ENCODE measurements at regions not wholly inside any gene's neighbourhood (a gene's known extent, or its start where the extent isn't known, plus 50 kb on each side); places are given as distances from the start of the nearest gene placed in this dataset.

- POLR2A ChIA-PET (ENCODE audit: unreplicated experiment) = no interaction called here
- TF ChIP-seq CEBPB (IDR thresholded peaks at IDR 0.05; ENCODE audit: low read depth, low read length) = no peak
- TF ChIP-seq FOS (IDR thresholded peaks at IDR 0.05; ENCODE audit: low read depth, low read length) = no peak
- TF ChIP-seq CTCF (conservative IDR thresholded peaks at IDR 0.05; ENCODE audit: low read depth, low read length) = no peak
- TF ChIP-seq MAZ (IDR thresholded peaks at IDR 0.05; ENCODE audit: borderline replicate concordance, low read depth, low read length) = no peak
- TF ChIP-seq MAFK (IDR thresholded peaks at IDR 0.05; ENCODE audit: low read depth, low read length) = no peak
- no peak for TF ChIP-seq SMC3 (IDR thresholded peaks at IDR 0.05; ENCODE audit: low read depth, low read length)
- TF ChIP-seq RFX5 (IDR thresholded peaks at IDR 0.05; ENCODE audit: low read depth, low read length) = no peak
- TF ChIP-seq NFE2L2 (IDR thresholded peaks at IDR 0.05; ENCODE audit: low read depth, low read length) = no peak
- no peak for TF ChIP-seq RCOR1 (IDR thresholded peaks at IDR 0.05; ENCODE audit: insufficient replicate concordance, low read length)
- TF ChIP-seq MXI1 (IDR thresholded peaks at IDR 0.05; ENCODE audit: borderline replicate concordance, low read depth, low read length) = no peak
- no peak for TF ChIP-seq BHLHE40 (IDR thresholded peaks at IDR 0.05; ENCODE audit: low read depth, low read length)
- TF ChIP-seq CHD1 (IDR thresholded peaks at IDR 0.05; ENCODE audit: low read depth, low read length) = no peak
- TF ChIP-seq POLR2A (IDR thresholded peaks at IDR 0.05; ENCODE audit: low read depth, low read length) = no peak
- no peak for TF ChIP-seq ELK1 (IDR thresholded peaks at IDR 0.05; ENCODE audit: borderline replicate concordance, low read depth, low read length)
Observed at GRCh38 chr7:47638679-47639315, 56.9 kb upstream of the TNS3 start.

More at GRCh38 chr7:47638679-47639315, 56.9 kb upstream of the TNS3 start:
- no peak overlapping the region for H3K4me2 ChIP-seq (ENCODE audit: low read depth, low read length)
- dilution Hi-C loops (cut with HindIII; ENCODE audit: low sequenced_read_pairs, unreplicated experiment) = no loop called here
- no peak overlapping the region for H2BK5ac ChIP-seq (ENCODE audit: low read depth, low read length, poor library complexity, severe bottlenecking)
- no peak overlapping the region for H2AFZ ChIP-seq (replicated peaks; ENCODE audit: low read length, poor library complexity)
- H3K36me3 ChIP-seq (ENCODE audit: control insufficient read depth, insufficient read depth, low read length) = no peaks in the 10 kb centered on the region
- H4K20me1 ChIP-seq (ENCODE audit: insufficient read depth, low read length) = no peaks in the 10 kb centered on the region
- H4K5ac ChIP-seq (ENCODE audit: low read depth, low read length) = no peak overlapping the region
- no peaks in the 10 kb centered on the region for H3K27me3 ChIP-seq (ENCODE audit: control insufficient read depth, insufficient read depth, low read length)
- H3K23ac ChIP-seq (ENCODE audit: low read depth, low read length) = no peak overlapping the region
- H3K79me1 ChIP-seq (ENCODE audit: low read depth in 1 of 2, low read length in 2 of 2) = no peaks in the 10 kb centered on the region
- peaks cover 10% of the 10 kb centered on the region; the same call in 1 of the 2 replicates for H3K9me1 ChIP-seq (ENCODE audit: insufficient read depth, low read length)
- H3K9ac ChIP-seq (ENCODE audit: low read depth, low read length) = no peak overlapping the region
- peak overlapping the region; percentile 59; the same call in 1 of the 2 replicates for H2AK5ac ChIP-seq (ENCODE audit: low read depth, low read length)
- 59% methylated on average over 3 of the region's 14 CpGs; no CpG with 5 or more reads in 1 of the 2 experiments for WGBS, 2 experiments (ENCODE audit: extremely low coverage in 2 of 2, insufficient read length in 1 of 2)
- peak overlapping the region in 1 of 2 experiments; percentile 22; a peak in 1 of 4 replicates for H4K8ac ChIP-seq (ENCODE audit: low read depth in 2 of 2, low read length in 2 of 2)
- no peak overlapping the region for H3K56ac ChIP-seq (ENCODE audit: extremely low read depth, insufficient read depth, low read length)
- peaks cover 23% of the 10 kb centered on the region for H3K4me1 ChIP-seq (ENCODE audit: control insufficient read depth, insufficient read depth, low read length)
- peak overlapping the region; percentile 38 for H3K14ac ChIP-seq (replicated peaks; ENCODE audit: low read depth, low read length)
- H3K27ac ChIP-seq (ENCODE audit: insufficient read depth, low read length) = no peak overlapping the region
- peak overlapping the region; percentile 29; the same call in 2 of the 3 replicates for H2BK15ac ChIP-seq (ENCODE audit: low read depth, low read length)
- peak overlapping the region; percentile 13 for H2BK120ac ChIP-seq (ENCODE audit: low read depth, low read length)
- peak overlapping the region; percentile 43; the same call in 1 of the 2 replicates for H4K91ac ChIP-seq (ENCODE audit: insufficient read depth, low read depth, low read length)
- H3K9me3 ChIP-seq (ENCODE audit: control insufficient read depth, insufficient read depth, low read length) = no peaks in the 10 kb centered on the region; the same call in none of the 2 replicates
- peak overlapping the region; percentile 5 for H2BK20ac ChIP-seq (ENCODE audit: low read depth, low read length)
- intact Hi-C loops (cut with micrococcal nuclease) = no loop called here
- H3K4ac ChIP-seq (ENCODE audit: low read depth, low read length) = peak overlapping the region; percentile 68
- DNase-seq (peak; percentile 69), ATAC-seq (ENCODE audit: low read depth) (peak; percentile 63)
- H2AK9ac ChIP-seq (replicated peaks; ENCODE audit: low read depth, low read length, poor library complexity) = no peak overlapping the region
- H3K18ac ChIP-seq (ENCODE audit: low read depth, low read length) = 0 out of 2 replicates have a peak overlapping the region, but pooled peaks have one; percentile 25
- no TSS peak for BruUV-seq (replicated peaks)
- no peak overlapping the region for H3K4me3 ChIP-seq (ENCODE audit: insufficient read depth, low read depth, low read length)
- in situ Hi-C loops (cut with MboI; ENCODE audit: low sequenced_read_pairs) = no loop called here
- CTCF ChIA-PET = interaction anchor here (0.5 kb wide), 1 partner anchor 8 kb away, joined by 3 read pairs; no protein-coding TSS in a partner anchor
